D341Med (cell line): ENCODE measurements at regions not wholly inside any gene's neighbourhood (a gene's known extent, or its start where the extent isn't known, plus 50 kb on each side); places are given as distances from the start of the nearest gene placed in this dataset.

Source experiments
- DNase-seq: peaks from one replicate; pipeline ENCODE4 v3.0.0; 2012; ENCODE audit warnings: low spot score

- DNase-seq = no peak
Observed at GRCh38 chr1:48164571-48164970, 57.9 kb upstream of the SLC5A9 start.

DNA sequence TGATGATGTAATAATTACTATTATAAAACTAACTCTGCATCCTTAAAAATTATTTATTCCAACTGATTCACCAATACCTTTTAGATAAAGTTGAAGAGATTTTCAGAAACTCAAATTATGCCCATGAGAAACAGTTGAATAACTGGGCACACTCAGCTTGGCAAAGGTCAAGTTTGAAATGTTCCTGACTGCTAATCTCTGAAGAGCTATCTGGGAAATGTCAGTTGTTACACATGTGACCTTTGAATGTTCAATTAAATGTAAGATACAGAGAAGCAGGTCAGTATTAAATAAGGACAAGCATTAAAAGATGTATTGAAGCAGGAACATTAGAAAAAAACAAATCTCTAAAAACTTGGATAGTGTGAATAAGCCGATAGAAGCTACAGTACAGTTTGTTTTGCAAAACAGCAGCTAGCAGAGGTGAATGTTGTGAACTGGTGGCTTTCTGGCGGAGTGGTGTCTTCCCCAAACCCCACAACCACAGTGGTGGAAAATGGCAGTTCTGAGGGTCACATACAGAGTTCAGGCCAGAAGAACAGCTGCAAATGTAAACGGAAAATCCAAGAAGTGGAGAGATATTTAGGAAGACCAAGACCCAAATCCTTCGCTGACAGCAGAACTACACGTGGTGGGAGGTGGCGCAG, 61.9 kb upstream of the SLC5A9 start:
- no peak for DNase-seq

DNA sequence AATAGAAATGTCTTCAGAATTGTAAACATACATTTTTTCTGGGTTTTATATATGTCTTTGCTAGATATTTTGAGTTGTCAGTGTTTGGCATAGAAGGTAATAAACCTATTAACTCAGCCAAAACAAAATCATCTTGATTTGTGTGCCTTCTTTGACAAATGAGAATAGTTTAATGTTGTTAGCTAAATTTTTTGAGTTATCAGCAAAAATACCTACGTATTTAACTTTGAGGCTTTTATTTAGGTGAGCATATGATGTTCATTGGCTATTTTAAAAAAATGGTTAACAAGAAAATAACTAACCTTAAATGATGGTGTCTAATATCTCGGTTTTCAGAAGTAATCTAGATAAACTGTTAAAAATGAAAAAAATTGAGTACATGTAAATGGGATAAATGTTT, 83.2 kb upstream of the SLC5A9 start:
- DNase-seq = no peak

- no peak for DNase-seq
Observed at GRCh38 chr1:48127735-48128685, 94.5 kb upstream of the SLC5A9 start.

DNA sequence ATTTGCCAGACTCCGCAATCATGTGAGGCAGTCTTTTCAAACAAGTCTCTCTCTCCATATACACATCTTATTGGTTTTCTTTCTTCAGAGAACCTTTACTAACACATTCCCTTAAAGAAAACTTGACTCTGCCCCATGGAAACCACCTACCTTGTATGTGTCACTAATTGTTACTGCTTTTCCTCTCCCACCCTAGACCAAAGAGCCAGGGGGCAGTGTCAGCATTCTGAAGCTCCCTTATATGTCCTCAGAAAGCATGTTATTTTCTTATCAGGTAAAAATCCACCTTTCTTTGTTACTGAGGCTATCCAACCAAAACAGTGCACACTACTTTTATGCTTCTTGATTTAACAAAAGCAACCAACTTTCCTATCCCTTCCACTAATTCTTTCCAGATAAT, 98.9 kb upstream of the SLC5A9 start:
- DNase-seq = no peak

DNA sequence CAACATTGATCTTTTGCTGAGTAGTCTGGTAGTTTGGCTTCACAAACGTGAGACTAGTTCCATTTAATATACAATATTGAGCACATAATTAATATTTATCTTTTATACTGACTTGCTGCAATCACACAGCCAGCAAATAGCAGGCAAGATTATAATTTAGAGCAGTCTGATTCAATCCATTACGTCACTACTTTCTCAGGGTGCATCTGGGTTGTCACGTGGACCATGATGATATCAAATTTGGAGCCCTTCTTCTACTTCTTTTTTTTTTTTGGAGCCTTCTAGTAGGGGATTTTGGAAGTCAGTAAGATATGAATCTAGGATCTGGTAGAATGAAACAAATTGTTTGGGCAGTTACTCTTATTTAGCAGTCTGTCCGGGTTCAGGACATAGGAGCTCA, 100.6 kb upstream of the SLC5A9 start:
- no peak for DNase-seq

DNA sequence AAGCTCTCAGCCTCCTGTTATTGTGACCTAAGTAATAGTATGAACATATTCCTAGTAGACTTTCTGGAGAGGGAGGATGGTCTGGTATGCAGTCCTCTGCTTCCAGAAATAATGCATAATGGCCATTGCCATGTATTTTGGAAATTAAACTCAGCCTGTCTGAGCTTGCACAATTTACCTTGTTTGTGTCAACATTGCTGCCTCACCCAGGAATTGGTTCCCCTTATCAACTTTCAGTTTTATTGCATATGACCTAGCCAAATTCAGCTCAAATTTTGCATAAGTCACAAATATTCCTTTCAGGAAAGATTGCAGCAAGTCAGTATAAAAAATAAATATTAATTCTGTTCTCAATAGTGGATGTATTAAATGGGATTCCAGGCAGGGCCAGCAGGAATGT, 101.9 kb upstream of the SLC5A9 start:
- no peak for DNase-seq

DNA sequence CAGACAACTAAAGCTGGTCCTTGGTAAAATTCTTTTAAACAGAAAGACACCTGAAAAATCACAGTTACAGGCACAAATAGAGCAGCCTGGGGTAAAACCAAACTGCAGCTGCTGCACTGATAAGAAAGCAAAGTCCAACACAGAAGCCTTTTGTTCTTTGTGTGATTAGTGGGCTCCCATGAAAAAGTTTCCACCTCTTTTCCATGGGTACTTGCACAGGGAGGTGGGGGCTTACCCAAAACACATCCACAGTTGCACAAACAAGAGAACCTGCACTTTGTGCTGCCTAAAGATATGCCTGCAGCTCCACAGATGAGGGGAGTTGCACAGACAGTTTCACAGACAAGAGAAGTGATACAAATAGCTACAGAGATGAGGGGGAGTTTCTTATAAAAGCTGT, 106.7 kb upstream of the SLC5A9 start:
- no peak for DNase-seq

DNA sequence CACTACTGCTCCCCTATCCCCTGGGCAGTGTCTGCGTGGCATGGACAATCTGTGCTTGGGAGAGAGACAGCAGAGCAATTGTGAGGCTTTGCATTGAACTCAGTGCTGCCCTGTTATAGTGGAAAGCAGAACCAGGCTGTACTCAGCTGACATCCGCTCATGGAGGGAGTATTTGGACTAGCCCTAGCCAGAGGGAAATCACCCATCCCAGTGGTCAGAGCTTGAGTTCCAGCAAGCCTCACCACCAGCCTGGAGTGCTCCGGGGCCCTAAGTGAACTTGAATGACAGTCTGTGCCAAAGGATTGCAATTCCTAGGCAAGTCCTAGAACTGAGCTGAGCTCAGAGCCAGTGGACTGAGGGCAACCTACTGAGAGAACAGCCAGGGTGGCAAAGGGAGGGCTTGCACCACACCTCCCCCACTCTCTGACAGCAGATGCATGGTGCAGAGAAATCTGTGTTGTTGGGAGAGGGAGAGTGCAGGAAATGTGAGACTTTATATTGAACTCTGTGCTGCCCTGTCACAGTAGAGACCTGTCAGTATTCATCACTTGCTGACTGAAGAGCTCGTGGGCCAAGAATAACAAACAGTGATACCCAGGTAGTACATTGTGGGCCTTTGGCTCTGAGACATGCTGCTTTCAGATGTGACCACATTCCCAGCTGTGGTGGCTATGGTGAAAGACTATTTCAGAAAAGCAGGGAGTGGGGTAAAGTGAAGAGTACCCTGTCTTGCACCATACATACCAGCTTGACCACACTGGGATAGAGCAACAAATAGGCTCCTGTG, 107.7 kb upstream of the SLC5A9 start:
- no peak for DNase-seq

- peak; percentile 33 for DNase-seq
Observed at GRCh38 chr1:48109390-48110013, 112.3 kb upstream of the TRABD2B start.

- DNase-seq = no peak
Observed at GRCh38 chr1:48107516-48107915, 110.3 kb upstream of the TRABD2B start.

- DNase-seq = no peak
Observed at GRCh38 chr1:48106049-48106448, 108.9 kb upstream of the TRABD2B start.

- DNase-seq = no peak
Observed at GRCh38 chr1:48105165-48105564, 108.0 kb upstream of the TRABD2B start.

DNA sequence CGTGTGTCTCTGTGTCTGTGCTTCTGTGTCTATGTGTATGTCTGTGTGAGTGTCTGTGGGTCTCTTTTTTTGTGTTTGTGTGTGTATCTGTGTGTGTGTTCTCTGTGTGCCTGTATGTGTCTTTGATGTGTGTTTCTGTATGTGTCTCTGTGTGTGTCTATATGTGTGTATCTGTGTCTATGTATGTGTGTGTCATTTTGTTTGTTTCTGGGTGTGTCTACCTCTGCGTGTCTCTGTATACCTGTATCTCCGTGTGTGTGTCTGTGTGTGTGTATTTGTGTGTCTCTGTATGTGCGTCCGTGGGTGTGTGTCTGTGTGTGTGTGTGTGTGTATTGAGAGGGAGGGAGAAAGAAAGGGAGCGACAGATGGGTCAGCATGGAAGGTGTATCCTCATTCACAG, 106.3 kb upstream of the TRABD2B start:
- DNase-seq = no peak

GRCh38 chr1:48102766-48103165, 105.6 kb upstream of the TRABD2B start:
- no peak for DNase-seq

- DNase-seq = no peak
Observed at GRCh38 chr1:48099072-48099773, 102.0 kb upstream of the TRABD2B start.

GRCh38 chr1:48093696-48094528, 96.7 kb upstream of the TRABD2B start:
- DNase-seq = peak; percentile 83

- DNase-seq = no peak
Observed at GRCh38 chr1:48093147-48093546, 96.0 kb upstream of the TRABD2B start.

- no peak for DNase-seq
Observed at GRCh38 chr1:48092401-48092800, 95.2 kb upstream of the TRABD2B start.

DNA sequence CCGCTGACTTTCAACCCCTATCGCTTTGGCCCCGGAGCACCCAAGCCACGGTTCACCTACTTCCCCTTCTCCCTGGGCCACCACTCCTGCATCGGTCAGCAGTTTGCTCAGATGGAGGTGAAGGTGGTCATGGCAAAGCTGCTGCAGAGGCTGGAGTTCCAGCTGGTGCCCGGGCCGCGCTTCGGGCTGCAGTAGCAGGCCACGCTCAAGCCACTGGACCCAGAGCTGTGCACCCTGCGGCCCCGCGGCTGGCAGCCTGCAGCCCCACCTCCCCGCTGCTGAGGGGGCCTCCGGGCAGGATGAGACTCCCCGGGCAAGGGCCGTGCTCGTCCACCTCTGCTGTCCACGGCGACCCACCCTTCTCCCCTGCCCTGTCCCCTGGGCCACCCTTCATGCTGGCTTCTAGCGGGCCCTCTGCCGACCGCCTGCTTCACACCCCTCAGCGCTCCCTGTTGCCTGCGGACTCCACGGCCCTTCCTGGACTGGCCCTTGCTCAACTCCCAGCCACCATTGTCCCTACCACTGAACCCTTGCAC, 92.2 kb upstream of the TRABD2B start:
- DNase-seq = no peak
